ENCODE measurements at regions not wholly inside any gene's neighbourhood (a gene's known extent, or its start where the extent isn't known, plus 50 kb on each side); places are given as distances from the start of the nearest gene placed in this dataset.
A peak's percentile ranks its signal among the peaks of the same experiment; 100 is the strongest.

DNA sequence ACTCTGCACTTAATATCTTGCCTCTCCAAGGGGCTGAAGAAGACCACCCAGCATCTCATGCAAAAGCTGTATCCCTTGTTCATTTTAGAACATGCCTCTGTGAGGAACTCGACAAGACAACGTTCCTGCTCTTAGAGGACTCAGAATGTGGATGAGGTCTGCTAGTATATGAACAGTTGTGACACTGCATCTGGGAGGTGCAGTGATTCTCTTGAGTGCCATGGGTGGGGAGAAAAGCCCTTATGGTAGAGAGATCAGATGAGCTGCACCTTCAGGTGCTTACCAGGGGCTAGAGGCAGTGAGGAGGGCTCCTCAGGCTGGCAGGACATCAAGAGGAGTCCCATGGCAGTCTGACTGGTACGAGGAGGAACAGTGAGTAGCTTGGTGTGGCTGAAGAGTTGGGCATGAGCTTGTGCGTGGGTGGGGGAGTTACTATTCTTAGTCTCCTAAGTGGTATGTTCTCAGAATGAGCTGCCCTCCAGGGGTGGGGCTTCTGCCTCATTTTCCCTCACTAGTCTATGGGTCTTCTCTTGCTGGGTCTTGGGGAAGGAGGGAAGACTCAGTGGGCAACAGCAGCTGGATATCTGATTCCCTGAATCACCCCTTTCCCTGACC is 56.7 kb upstream of the ATP2B2 start:
- Mint-ChIP-seq H3K9me3 (peaks cover 0 to 9% (median 2%) of the 10 kb centered on the region in 8 donors), H3K27ac (no peak overlapping the region), H3K36me3 (peaks cover 0 to 3% of the 10 kb centered on the region in 2 donors), H3K4me1 (peaks cover 0 to 7% (median 4%) of the 10 kb centered on the region in 4 donors), H3K27me3 (peaks cover 14 to 22% of the 10 kb centered on the region in 2 donors), H3K4me3 (no peak overlapping the region)
- Histone ChIP-seq H3K9me3 (ENCODE audit: control insufficient read depth in 1 of 2, low read length in 2 of 2) (no peaks in the 10 kb centered on the region), H3K4me3 (ENCODE audit: low read length in 2 of 2) (no peak overlapping the region), H3K4me1 (ENCODE audit: insufficient read depth, low read length) (no peaks in the 10 kb centered on the region), H3K27me3 (ENCODE audit: insufficient read depth, low read length) (no peaks in the 10 kb centered on the region), H3K36me3 (ENCODE audit: insufficient read depth, low read length) (no peaks in the 10 kb centered on the region), H3K27ac (ENCODE audit: low read depth, low read length) (no peak overlapping the region)
- ChIA-PET CTCF (ENCODE audit: partially characterized antibody) (no interaction called here), POLR2A (ENCODE audit: partially characterized antibody) (no interaction called here)
- intact Hi-C loops (cut with micrococcal nuclease): no loop called here
- no peak for DNase-seq

- H3K36me3 Mint-ChIP-seq: no peaks in the 10 kb centered on the region
- H3K4me3 Mint-ChIP-seq: no peak overlapping the region
- intact Hi-C loops (cut with micrococcal nuclease): no loop called here
- Histone ChIP-seq H3K27ac (ENCODE audit: low read depth, low read length) (no peak overlapping the region), H3K27me3 (ENCODE audit: insufficient read depth, low read length) (no peaks in the 10 kb centered on the region), H3K4me3 (ENCODE audit: low read length in 2 of 2) (no peak overlapping the region), H3K9me3 (ENCODE audit: control insufficient read depth in 1 of 2, low read length in 2 of 2) (no peaks in the 10 kb centered on the region), H3K36me3 (ENCODE audit: insufficient read depth, low read length) (no peaks in the 10 kb centered on the region), H3K4me1 (ENCODE audit: insufficient read depth, low read length) (no peaks in the 10 kb centered on the region)
- H3K27ac Mint-ChIP-seq: no peak overlapping the region
- ChIA-PET CTCF (ENCODE audit: partially characterized antibody) (no interaction called here), POLR2A (ENCODE audit: partially characterized antibody) (no interaction called here)
- H3K4me1 Mint-ChIP-seq: peaks cover 0 to 5% (median 1%) of the 10 kb centered on the region in 4 donors
- no peak for DNase-seq
- peaks cover 14 to 22% of the 10 kb centered on the region in 2 donors for H3K27me3 Mint-ChIP-seq
- H3K9me3 Mint-ChIP-seq: peaks cover 0 to 9% (median 2%) of the 10 kb centered on the region in 8 donors
These were observed 58.0 kb upstream of the ATP2B2 start for GRCh38 chr3:10563396-10563795.

DNA sequence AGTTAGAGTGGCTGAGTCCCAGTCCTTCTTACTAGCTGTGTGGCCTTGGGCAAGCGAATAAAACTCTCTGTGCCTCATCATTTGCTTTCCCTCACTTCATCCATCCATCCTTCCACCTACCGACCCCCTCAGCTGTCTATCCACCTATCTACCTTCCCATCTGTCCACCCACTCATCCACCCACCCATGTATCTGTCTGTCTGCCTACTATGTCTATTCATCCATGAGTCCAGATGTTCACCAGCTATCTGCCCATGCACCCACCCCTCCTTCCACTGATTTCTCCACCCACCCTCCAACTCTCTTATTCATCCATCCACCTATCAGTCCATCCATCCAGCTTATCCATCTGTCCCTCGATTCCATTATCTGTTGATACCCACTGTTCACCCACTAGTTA is 60.4 kb upstream of the ATP2B2 start:
- ChIA-PET POLR2A (ENCODE audit: partially characterized antibody) (interaction anchor here (1.0 kb wide), 1 partner anchor 67 kb away, joined by 3 read pairs; no protein-coding TSS in a partner anchor), CTCF (ENCODE audit: partially characterized antibody) (no interaction called here)
- Histone ChIP-seq H3K27ac (ENCODE audit: low read depth, low read length) (no peak overlapping the region), H3K4me3 (ENCODE audit: low read length in 2 of 2) (no peak overlapping the region), H3K9me3 (ENCODE audit: control insufficient read depth in 1 of 2, low read length in 2 of 2) (no peaks in the 10 kb centered on the region), H3K4me1 (ENCODE audit: insufficient read depth, low read length) (no peaks in the 10 kb centered on the region), H3K36me3 (ENCODE audit: insufficient read depth, low read length) (no peaks in the 10 kb centered on the region), H3K27me3 (ENCODE audit: insufficient read depth, low read length) (no peaks in the 10 kb centered on the region)
- Mint-ChIP-seq H3K36me3 (no peaks in the 10 kb centered on the region), H3K27me3 (peaks cover 14 to 22% of the 10 kb centered on the region in 2 donors), H3K4me1 (peaks cover 0 to 5% (median 1%) of the 10 kb centered on the region in 4 donors), H3K27ac (no peak overlapping the region), H3K4me3 (no peak overlapping the region), H3K9me3 (peaks cover 0 to 9% (median 2%) of the 10 kb centered on the region in 8 donors)
- intact Hi-C loops (cut with micrococcal nuclease): no loop called here
- DNase-seq: no peak

DNA sequence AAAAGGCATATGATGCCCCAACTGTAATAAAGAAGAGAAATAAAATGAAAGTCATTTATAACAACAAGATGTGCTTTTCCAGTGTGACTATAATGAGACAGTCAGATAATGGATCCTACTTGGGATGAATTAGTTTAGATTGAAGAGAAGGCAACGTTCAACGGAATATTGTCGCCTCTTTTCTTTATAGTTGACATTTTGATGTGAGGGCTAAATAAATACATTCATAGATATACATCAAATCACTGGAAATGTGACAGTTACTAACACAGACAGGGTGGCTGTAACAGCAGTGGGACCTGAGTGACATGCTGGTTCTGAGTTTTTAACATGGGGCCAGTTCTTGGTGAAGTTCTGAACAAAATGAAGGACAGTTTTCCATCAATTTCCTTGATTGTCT is 61.1 kb upstream of the ATP2B2 start:
- H3K4me1 ChIP-seq (ENCODE audit: insufficient read depth, low read length): no peaks in the 10 kb centered on the region
- no peak overlapping the region for H3K4me3 ChIP-seq (ENCODE audit: low read length in 2 of 2)
- H3K9me3 ChIP-seq (ENCODE audit: control insufficient read depth in 1 of 2, low read length in 2 of 2): no peaks in the 10 kb centered on the region
- H3K9me3 Mint-ChIP-seq: peaks cover 0 to 9% (median 3%) of the 10 kb centered on the region in 8 donors
- no peak overlapping the region for H3K27ac ChIP-seq (ENCODE audit: low read depth, low read length)
- intact Hi-C loops (cut with micrococcal nuclease): no loop called here
- H3K27me3 Mint-ChIP-seq: peaks cover 8 to 20% of the 10 kb centered on the region in 2 donors
- peaks cover 0 to 5% (median 1%) of the 10 kb centered on the region in 4 donors for H3K4me1 Mint-ChIP-seq
- ChIA-PET POLR2A (ENCODE audit: partially characterized antibody) (interaction anchor here (1.0 kb wide), 1 partner anchor 68 kb away, joined by 3 read pairs; no protein-coding TSS in a partner anchor), CTCF (ENCODE audit: partially characterized antibody) (no interaction called here)
- no peaks in the 10 kb centered on the region for H3K36me3 Mint-ChIP-seq
- no peak overlapping the region for H3K27ac Mint-ChIP-seq
- no peak for DNase-seq
- no peak overlapping the region for H3K4me3 Mint-ChIP-seq
- H3K36me3 ChIP-seq (ENCODE audit: insufficient read depth, low read length): no peaks in the 10 kb centered on the region
- no peaks in the 10 kb centered on the region for H3K27me3 ChIP-seq (ENCODE audit: insufficient read depth, low read length)

GRCh38 chr3:10568549-10568948 is 63.2 kb upstream of the ATP2B2 start:
- no peak overlapping the region for H3K27ac ChIP-seq (ENCODE audit: low read depth, low read length)
- Mint-ChIP-seq H3K9me3 (peaks cover 0 to 12% (median 2%) of the 10 kb centered on the region in 8 donors), H3K4me1 (peaks cover 0 to 5% (median 1%) of the 10 kb centered on the region in 4 donors), H3K27ac (no peak overlapping the region), H3K36me3 (no peaks in the 10 kb centered on the region), H3K27me3 (peaks cover 7 to 15% of the 10 kb centered on the region in 2 donors), H3K4me3 (no peak overlapping the region)
- no peaks in the 10 kb centered on the region for H3K36me3 ChIP-seq (ENCODE audit: insufficient read depth, low read length)
- no peaks in the 10 kb centered on the region for H3K9me3 ChIP-seq (ENCODE audit: control insufficient read depth in 1 of 2, low read length in 2 of 2)
- CTCF ChIA-PET (ENCODE audit: partially characterized antibody): interaction anchor here (0.7 kb wide), 1 partner anchor 15 kb away, joined by 4 read pairs; no protein-coding TSS in a partner anchor
- intact Hi-C loops (cut with micrococcal nuclease): no loop called here
- H3K4me1 ChIP-seq (ENCODE audit: insufficient read depth, low read length): no peaks in the 10 kb centered on the region
- no peak overlapping the region for H3K4me3 ChIP-seq (ENCODE audit: low read length in 2 of 2)
- POLR2A ChIA-PET (ENCODE audit: partially characterized antibody): no interaction called here
- H3K27me3 ChIP-seq (ENCODE audit: insufficient read depth, low read length): no peaks in the 10 kb centered on the region
- no peak for DNase-seq

DNA sequence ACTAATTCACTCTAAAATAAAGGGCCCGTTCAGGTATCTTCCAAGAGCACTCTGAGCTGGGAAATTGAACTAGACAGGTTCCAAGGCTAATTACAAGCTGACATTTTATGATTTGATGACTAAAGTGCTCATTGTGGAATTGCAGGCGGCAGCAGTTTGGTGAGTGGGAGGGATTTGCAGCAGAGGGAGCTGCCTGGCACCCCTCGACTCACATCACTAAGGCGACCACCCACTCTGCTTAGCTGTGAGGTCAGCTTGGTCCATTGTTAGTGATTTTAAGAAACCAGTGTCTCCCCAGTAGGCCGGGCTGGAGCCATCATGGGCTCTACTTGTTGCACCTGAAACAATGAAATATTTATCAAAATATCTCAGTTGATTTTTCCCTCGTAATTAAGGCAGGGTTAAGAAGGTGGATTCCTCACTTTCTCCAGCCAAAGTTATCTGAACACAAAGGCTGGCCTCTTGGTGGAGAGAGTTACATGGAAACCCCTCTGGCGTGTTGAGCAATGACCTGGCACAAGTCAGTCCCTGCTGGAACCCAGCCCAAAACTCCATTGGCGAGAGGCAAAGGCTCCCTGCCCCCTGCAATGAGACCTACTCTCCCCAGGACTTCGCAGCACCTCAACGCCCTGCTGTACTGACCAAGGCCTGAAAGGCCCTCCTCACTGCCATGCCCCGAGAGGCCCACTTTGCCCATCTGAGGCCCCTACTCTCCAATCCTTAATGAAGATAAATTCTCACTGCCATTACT is 65.0 kb upstream of the ATP2B2 start:
- Histone ChIP-seq H3K4me3 (ENCODE audit: low read length in 2 of 2) (no peak overlapping the region), H3K27me3 (ENCODE audit: insufficient read depth, low read length) (no peaks in the 10 kb centered on the region), H3K27ac (ENCODE audit: low read depth, low read length) (no peak overlapping the region), H3K9me3 (ENCODE audit: control insufficient read depth in 1 of 2, low read length in 2 of 2) (no peaks in the 10 kb centered on the region), H3K36me3 (ENCODE audit: insufficient read depth, low read length) (no peaks in the 10 kb centered on the region), H3K4me1 (ENCODE audit: insufficient read depth, low read length) (no peaks in the 10 kb centered on the region)
- no peaks in the 10 kb centered on the region for H3K36me3 Mint-ChIP-seq
- ChIA-PET CTCF (ENCODE audit: partially characterized antibody) (no interaction called here), POLR2A (ENCODE audit: partially characterized antibody) (no interaction called here)
- H3K27me3 Mint-ChIP-seq: peaks cover 8 to 12% of the 10 kb centered on the region in 2 donors
- no peaks in the 10 kb centered on the region for H3K4me1 Mint-ChIP-seq
- no peak overlapping the region for H3K4me3 Mint-ChIP-seq
- intact Hi-C loops (cut with micrococcal nuclease): no loop called here
- peaks cover 0 to 3% (median 0%) of the 10 kb centered on the region in 8 donors for H3K9me3 Mint-ChIP-seq
- no peak for DNase-seq
- H3K27ac Mint-ChIP-seq: no peak overlapping the region

DNA sequence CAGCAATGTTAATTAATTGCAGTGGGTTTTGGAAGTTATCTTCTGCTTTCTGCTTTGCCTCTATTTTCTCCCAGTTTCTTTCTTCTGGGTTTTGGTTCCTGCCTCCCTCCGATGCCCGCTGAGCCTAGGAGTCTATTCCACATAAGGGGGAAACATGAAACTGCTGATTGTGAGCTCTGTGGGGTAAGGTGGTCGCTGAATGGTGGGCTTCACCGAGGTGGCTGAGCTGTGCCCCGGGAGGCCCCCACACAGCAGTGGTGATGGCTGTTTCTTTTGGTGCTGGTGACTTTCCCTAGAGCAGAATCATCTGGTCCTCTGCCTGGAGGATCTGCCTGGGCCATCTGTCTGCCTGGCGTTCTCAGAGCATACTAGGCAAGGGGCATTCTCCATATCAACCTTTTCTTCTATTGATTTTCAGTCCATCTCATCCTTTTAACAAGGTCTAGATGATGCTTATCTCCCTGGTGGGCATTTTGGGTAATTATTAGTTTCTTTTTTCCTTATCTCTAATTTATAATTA is 68.8 kb upstream of the ATP2B2 start:
- Mint-ChIP-seq H3K36me3 (no peaks in the 10 kb centered on the region), H3K27ac (peak overlapping the region in 1 of 7 donors; percentile 44), H3K27me3 (peaks cover 5 to 7% of the 10 kb centered on the region in 2 donors), H3K4me3 (no peak overlapping the region), H3K4me1 (no peaks in the 10 kb centered on the region), H3K9me3 (peaks cover 0 to 3% (median 0%) of the 10 kb centered on the region in 8 donors)
- H3K27ac ChIP-seq (ENCODE audit: low read depth, low read length): no peak overlapping the region
- H3K27me3 ChIP-seq (ENCODE audit: insufficient read depth, low read length): no peaks in the 10 kb centered on the region
- no peaks in the 10 kb centered on the region for H3K9me3 ChIP-seq (ENCODE audit: control insufficient read depth in 1 of 2, low read length in 2 of 2)
- CTCF ChIA-PET (ENCODE audit: partially characterized antibody): no interaction called here
- no peaks in the 10 kb centered on the region for H3K4me1 ChIP-seq (ENCODE audit: insufficient read depth, low read length)
- intact Hi-C loops (cut with micrococcal nuclease): no loop called here
- no peaks in the 10 kb centered on the region for H3K36me3 ChIP-seq (ENCODE audit: insufficient read depth, low read length)
- DNase-seq: no peak
- H3K4me3 ChIP-seq (ENCODE audit: low read length in 2 of 2): no peak overlapping the region
- POLR2A ChIA-PET (ENCODE audit: partially characterized antibody): no interaction called here
